ENCODE measurements at regions not wholly inside any gene's neighbourhood (a gene's known extent, or its start where the extent isn't known, plus 50 kb on each side); places are given as distances from the start of the nearest gene placed in this dataset.

GRCh38 chr5:38207343-38207742 lies 51.0 kb upstream of the EGFLAM start:
- DNase-seq, result no peak

- no peak for DNase-seq
These were observed 55.6 kb upstream of the EGFLAM start for GRCh38 chr5:38202741-38203140.

- DNase-seq, result no peak
These were observed 57.3 kb upstream of the EGFLAM start for GRCh38 chr5:38200872-38201557.

GRCh38 chr5:38197118-38197517 lies 61.2 kb upstream of the EGFLAM start:
- no peak for DNase-seq

GRCh38 chr5:38193015-38193581 lies 65.3 kb upstream of the EGFLAM start:
- DNase-seq, result no peak

GRCh38 chr5:38191693-38192092 lies 66.7 kb upstream of the EGFLAM start:
- no peak for DNase-seq

- DNase-seq, result no peak
These were observed 68.2 kb upstream of the EGFLAM start for GRCh38 chr5:38190111-38190510.

- DNase-seq, result no peak
These were observed 69.3 kb upstream of the EGFLAM start for GRCh38 chr5:38189081-38189504.

GRCh38 chr5:38188591-38188990 lies 69.8 kb upstream of the EGFLAM start:
- DNase-seq, result no peak

GRCh38 chr5:38187532-38187931 lies 70.8 kb upstream of the EGFLAM start:
- peak; percentile 5 for DNase-seq

GRCh38 chr5:38184627-38185026 lies 73.7 kb upstream of the EGFLAM start:
- no peak for DNase-seq

GRCh38 chr5:38182991-38183390 lies 75.4 kb upstream of the EGFLAM start:
- no peak for DNase-seq

GRCh38 chr5:38168029-38168428 lies 90.3 kb upstream of the EGFLAM start:
- no peak for DNase-seq

GRCh38 chr5:38167562-38167996 lies 90.8 kb upstream of the EGFLAM start:
- no peak for DNase-seq

- DNase-seq, result no peak
These were observed 91.5 kb upstream of the EGFLAM start for GRCh38 chr5:38166832-38167231.

GRCh38 chr5:38165435-38165834 lies 92.9 kb upstream of the EGFLAM start:
- DNase-seq, result no peak

- DNase-seq, result no peak
These were observed 93.5 kb upstream of the EGFLAM start for GRCh38 chr5:38164776-38165399.

- no peak for DNase-seq
These were observed 94.6 kb upstream of the EGFLAM start for GRCh38 chr5:38163636-38164237.

- no peak for DNase-seq
These were observed 95.7 kb upstream of the EGFLAM start for GRCh38 chr5:38162625-38163024.

GRCh38 chr5:38157024-38157423 lies 101.3 kb upstream of the EGFLAM start:
- no peak for DNase-seq

- no peak for DNase-seq
These were observed 103.6 kb upstream of the EGFLAM start for GRCh38 chr5:38154615-38155204.

GRCh38 chr5:38151878-38152277 lies 106.5 kb upstream of the EGFLAM start:
- DNase-seq, result no peak

GRCh38 chr5:38149815-38150195 lies 108.6 kb upstream of the EGFLAM start:
- no peak for DNase-seq
